Kidney epithelial cell (primary cell): ENCODE measurements at regions not wholly inside any gene's neighbourhood (a gene's known extent, or its start where the extent isn't known, plus 50 kb on each side); places are given as distances from the start of the nearest gene placed in this dataset.

Source experiments
- DNase-seq: peaks from one replicate; pipeline ENCODE4 v3.0.0-alpha.2; 2010; ENCODE audit warnings: low read depth
- H3K27me3 ChIP-seq: 2 replicates; pipeline ENCODE4 v1.6.0; 2011; ENCODE audit warnings: low read length; ENCODE audit not compliant: control insufficient read depth, insufficient read depth
- H3K36me3 ChIP-seq: 2 replicates; pipeline ENCODE4 v1.5.1; 2011; ENCODE audit warnings: low read length; ENCODE audit not compliant: control insufficient read depth, insufficient read depth
- H3K4me3 ChIP-seq: 2 replicates; pipeline ENCODE4 v1.5.1; 2011; ENCODE audit warnings: low read depth, mild to moderate bottlenecking, control low read depth, low read length
- TF ChIP-seq, protein P1 (sequence below): IDR thresholded peaks from 2 replicates; pipeline ENCODE4 v1.5.1; 2011; ENCODE audit warnings: mild to moderate bottlenecking, moderate library complexity, low read length, control low read depth, inconsistent platforms; ENCODE audit not compliant: insufficient read depth, poor library complexity, severe bottlenecking

DNA sequence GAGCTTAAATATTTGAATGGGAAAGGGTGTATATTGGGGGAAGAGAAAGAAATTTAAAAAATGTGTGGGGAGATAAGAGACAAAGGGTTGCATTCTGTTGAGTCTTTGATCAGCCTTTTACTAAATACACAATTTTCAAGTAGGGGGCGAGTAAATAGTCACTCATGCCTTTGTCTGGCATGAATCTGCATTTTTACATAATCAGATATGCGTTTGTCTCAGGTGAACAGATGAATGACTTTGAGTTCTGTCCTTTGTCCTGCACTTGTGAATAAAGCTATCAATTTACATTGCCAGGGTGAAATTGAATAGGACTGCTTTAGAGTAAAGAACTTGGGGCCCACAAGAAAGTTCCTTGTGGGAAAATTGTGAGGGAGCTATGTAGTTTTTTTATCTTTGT is 523.6 kb upstream of the LUZP2 start:
- TF ChIP-seq, protein P1, sequence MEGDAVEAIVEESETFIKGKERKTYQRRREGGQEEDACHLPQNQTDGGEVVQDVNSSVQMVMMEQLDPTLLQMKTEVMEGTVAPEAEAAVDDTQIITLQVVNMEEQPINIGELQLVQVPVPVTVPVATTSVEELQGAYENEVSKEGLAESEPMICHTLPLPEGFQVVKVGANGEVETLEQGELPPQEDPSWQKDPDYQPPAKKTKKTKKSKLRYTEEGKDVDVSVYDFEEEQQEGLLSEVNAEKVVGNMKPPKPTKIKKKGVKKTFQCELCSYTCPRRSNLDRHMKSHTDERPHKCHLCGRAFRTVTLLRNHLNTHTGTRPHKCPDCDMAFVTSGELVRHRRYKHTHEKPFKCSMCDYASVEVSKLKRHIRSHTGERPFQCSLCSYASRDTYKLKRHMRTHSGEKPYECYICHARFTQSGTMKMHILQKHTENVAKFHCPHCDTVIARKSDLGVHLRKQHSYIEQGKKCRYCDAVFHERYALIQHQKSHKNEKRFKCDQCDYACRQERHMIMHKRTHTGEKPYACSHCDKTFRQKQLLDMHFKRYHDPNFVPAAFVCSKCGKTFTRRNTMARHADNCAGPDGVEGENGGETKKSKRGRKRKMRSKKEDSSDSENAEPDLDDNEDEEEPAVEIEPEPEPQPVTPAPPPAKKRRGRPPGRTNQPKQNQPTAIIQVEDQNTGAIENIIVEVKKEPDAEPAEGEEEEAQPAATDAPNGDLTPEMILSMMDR: no peak
- Histone ChIP-seq H3K27me3 (no peaks in the 10 kb centered on the region), H3K36me3 (no peaks in the 10 kb centered on the region), H3K4me3 (no peak overlapping the region)
- DNase-seq: no peak

DNA sequence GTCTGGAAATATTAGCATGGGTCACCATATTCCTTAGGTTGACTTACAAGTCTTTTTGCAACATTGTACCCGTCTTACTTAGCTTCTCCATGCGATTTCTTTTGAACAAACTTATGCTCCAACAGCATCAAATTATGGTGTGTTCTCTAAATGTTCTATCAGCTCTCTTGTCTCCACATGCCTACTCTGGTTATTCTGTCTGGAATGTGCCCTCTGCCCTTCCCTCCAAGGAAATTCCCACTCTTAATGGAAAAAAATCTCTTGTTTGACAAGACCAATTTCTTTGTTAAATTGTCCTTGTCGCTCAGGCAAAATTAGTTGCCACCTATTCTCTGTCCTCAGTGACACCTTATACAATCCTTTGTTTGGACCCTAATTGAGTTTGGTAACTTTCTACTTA is 522.8 kb upstream of the LUZP2 start:
- H3K27me3 ChIP-seq: no peaks in the 10 kb centered on the region
- TF ChIP-seq, protein P1: no peak
- no peak for DNase-seq
- H3K36me3 ChIP-seq: no peaks in the 10 kb centered on the region
- H3K4me3 ChIP-seq: no peak overlapping the region

DNA sequence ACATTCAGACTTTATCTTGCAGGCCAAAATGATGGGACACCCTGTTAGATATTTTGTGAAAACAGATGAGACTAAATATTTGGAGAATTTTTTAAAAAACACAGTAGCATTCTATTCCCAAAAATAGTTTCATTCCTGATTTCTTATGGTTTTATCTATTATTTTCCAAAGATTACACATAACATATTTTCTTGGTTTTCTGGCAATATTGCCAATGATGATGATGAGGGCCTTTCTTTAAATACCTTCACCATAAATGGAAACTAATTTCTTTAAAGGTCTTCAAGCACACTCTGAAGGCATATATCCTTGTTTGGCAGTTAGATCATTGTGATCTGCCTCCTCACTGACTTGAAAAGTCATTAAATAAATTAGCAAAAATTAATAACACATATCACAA is 522.3 kb upstream of the LUZP2 start:
- H3K27me3 ChIP-seq: no peaks in the 10 kb centered on the region
- TF ChIP-seq, protein P1: no peak
- no peak for DNase-seq
- no peak overlapping the region for H3K4me3 ChIP-seq
- H3K36me3 ChIP-seq: no peaks in the 10 kb centered on the region

DNA sequence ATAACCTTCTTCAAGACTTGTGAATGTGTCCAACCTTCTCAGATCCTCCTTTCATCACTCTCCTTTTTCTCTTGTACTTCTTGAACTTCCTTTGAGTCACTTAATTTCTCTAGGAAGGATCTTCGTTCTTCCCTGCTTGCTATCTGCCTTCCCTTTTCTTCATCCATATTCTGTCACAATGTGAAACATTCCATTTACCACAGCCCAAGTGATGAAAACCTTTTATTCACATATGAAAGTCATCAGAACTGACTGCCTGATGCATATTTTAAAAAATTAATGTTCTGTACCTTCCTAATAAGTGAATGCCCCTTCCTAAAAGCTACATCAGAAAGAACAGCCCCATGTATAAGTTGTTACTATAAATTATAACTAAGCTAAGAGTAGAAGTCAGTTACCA is 520.4 kb upstream of the LUZP2 start:
- no peak overlapping the region for H3K4me3 ChIP-seq
- no peaks in the 10 kb centered on the region for H3K36me3 ChIP-seq
- H3K27me3 ChIP-seq: no peaks in the 10 kb centered on the region
- DNase-seq: no peak
- TF ChIP-seq, protein P1: no peak

DNA sequence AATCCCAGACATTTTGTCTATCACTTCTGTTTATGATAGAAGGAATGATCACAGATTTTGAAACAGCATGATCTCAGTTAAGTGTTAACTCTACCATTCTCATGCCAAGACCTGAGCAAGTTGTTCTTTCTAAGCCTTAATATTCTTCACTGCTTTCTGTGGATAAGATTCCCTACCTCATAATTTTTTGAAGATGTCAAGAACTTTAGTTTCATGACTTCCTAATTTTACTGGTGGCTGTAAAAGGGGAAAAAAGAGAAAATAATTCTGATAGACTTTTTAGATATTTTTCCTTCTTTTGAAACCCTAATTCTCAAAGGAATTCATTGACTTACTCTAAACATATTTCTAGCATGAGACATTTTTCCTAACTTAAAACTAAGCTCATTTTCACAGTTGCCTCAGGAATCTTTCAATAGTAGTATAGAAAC is 520.0 kb upstream of the LUZP2 start:
- DNase-seq: no peak
- H3K36me3 ChIP-seq: no peaks in the 10 kb centered on the region
- no peak overlapping the region for H3K4me3 ChIP-seq
- no peaks in the 10 kb centered on the region for H3K27me3 ChIP-seq
- TF ChIP-seq, protein P1: no peak

DNA sequence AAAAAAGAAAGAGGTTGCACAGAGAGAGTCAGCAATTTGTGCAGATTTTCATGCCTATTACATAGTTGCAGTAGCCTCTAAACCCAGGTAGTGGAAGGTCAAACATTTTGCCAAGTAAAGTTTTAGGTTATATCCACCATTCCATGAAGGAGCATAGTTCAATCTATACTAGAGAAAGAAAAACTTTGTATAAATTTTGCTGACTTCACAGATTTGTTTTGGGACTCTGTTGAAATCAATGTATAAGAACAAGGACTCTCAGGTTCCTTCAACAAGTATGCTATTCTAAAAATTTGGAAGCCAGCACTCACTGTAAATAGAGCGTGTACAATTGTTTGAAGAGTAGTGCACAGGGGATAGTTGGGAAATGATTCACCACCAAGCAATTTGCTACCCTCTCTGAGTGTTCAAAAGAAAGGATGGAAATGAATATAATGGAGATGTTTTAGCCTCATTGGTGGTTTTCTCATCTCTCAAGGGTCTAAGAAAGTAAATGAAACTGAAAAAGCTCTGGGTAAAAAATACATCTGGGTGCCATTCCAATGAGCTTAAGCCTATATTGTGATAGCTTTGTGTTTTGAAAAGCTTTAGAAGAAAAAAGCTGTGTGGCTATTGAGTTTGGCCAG is 508.4 kb upstream of the LUZP2 start:
- no peak for DNase-seq
- Histone ChIP-seq H3K4me3 (no peak overlapping the region), H3K36me3 (no peaks in the 10 kb centered on the region), H3K27me3 (no peaks in the 10 kb centered on the region)
- TF ChIP-seq, protein P1: no peak
